H1 (cell line): ENCODE measurements at regions not wholly inside any gene's neighbourhood (a gene's known extent, or its start where the extent isn't known, plus 50 kb on each side); places are given as distances from the start of the nearest gene placed in this dataset.

Experiments
- CTCF ChIA-PET: fragments of 300-600 bp; sonication (Branson Sonifier 250); formaldehyde crosslinking; loops from one replicate; lab custom pipeline; 2021; ENCODE audit not compliant: partially characterized antibody; lab: Charles Lee
- POLR2A ChIA-PET: fragments of 300-600 bp; sonication (Branson Sonifier 250); formaldehyde crosslinking; loops from one replicate; lab custom pipeline; 2021; ENCODE audit warnings: inconsistent platforms; ENCODE audit not compliant: partially characterized antibody; lab: Charles Lee
- DNase-seq, 2 experiments: peaks; one replicate each; pipeline versions ENCODE4 v3.0.0 to v3.0.0-alpha.2; 2010 to 2022; ENCODE audit warnings: low spot score in 2 of 2, low read depth in 1 of 2, mixed read lengths in 1 of 2
- FAIRE-seq: peaks from 2 replicates; lab custom pipeline; 2011; peaks lifted over from hg19 to GRCh38; lab: Jason Lieb, UNC
- H2AFZ ChIP-seq: 2 replicates; pipeline ENCODE4 v1.8.1; 2012; ENCODE audit warnings: low read length, inconsistent platforms
- H2AK5ac ChIP-seq: 2 replicates; pipeline ENCODE4 v1.6.1; 2013; ENCODE audit warnings: low read depth, low read length
- H2BK120ac ChIP-seq: replicated peaks from 2 replicates; pipeline ENCODE3; 2013; ENCODE audit warnings: low read depth, low read length, inconsistent platforms
- H2BK12ac ChIP-seq: 2 replicates; pipeline ENCODE4 v1.6.1; 2013; ENCODE audit warnings: low read depth, low read length
- H2BK15ac ChIP-seq: 2 replicates; pipeline ENCODE4 v1.6.1; 2013; ENCODE audit warnings: low read length
- H2BK20ac ChIP-seq: 2 replicates; pipeline ENCODE4 v1.6.1; 2013; ENCODE audit warnings: low read length
- H2BK5ac ChIP-seq: 2 replicates; pipeline ENCODE4 v1.6.1; 2013; ENCODE audit warnings: low read depth, low read length
- H3K14ac ChIP-seq: 2 replicates; pipeline ENCODE4 v1.6.1; 2013; ENCODE audit warnings: inconsistent platforms; ENCODE audit not compliant: insufficient read length
- H3K18ac ChIP-seq: 2 replicates; pipeline ENCODE4 v1.6.1; 2013; ENCODE audit warnings: low read length; ENCODE audit errors: extremely low read depth
- H3K23ac ChIP-seq: 2 replicates; pipeline ENCODE4 v1.6.1; 2013; ENCODE audit warnings: inconsistent platforms; ENCODE audit not compliant: insufficient read length
- H3K23me2 ChIP-seq: 2 replicates; pipeline ENCODE4 v1.6.1; 2013; ENCODE audit warnings: low read depth, low read length
- H3K27ac ChIP-seq: 2 replicates; pipeline ENCODE4 v1.6.1; 2011; ENCODE audit warnings: low read depth, low read length, inconsistent platforms
- H3K27me3 ChIP-seq, 4 experiments: replicated peaks in 1 of 4; 1 replicate in 1 of 4; 2 replicates in 3 of 4; pipeline versions ENCODE4 v1.6.1 to v1.8.1; 2011 to 2013; ENCODE audit warnings: low read length in 3 of 4, mild to moderate bottlenecking in 3 of 4, inconsistent platforms in 2 of 4, mixed read lengths in 2 of 4, moderate library complexity in 1 of 4; ENCODE audit not compliant: control insufficient read depth in 3 of 4, insufficient read depth in 3 of 4; ENCODE audit errors: extremely low read depth in 1 of 4
- H3K36me3 ChIP-seq, 4 experiments: 2 replicates each; pipeline versions ENCODE4 v1.6.1 to v1.8.1; 2011 to 2013; ENCODE audit warnings: mild to moderate bottlenecking in 4 of 4, low read length in 3 of 4, moderate library complexity in 2 of 4, control low read depth in 1 of 4, inconsistent platforms in 1 of 4; ENCODE audit not compliant: insufficient read depth in 4 of 4, control insufficient read depth in 2 of 4
- H3K4ac ChIP-seq: replicated peaks from 2 replicates; pipeline ENCODE3; 2013; ENCODE audit warnings: low read length, low read depth, mixed read lengths, inconsistent platforms; ENCODE audit not compliant: insufficient read length
- H3K4me1 ChIP-seq, 4 experiments: replicated peaks in 1 of 4; 1 replicate in 1 of 4; 2 replicates in 3 of 4; pipeline versions ENCODE4 v1.6.1 to v1.8.1; 2011 to 2013; ENCODE audit warnings: low read length in 3 of 4, inconsistent platforms in 2 of 4, mixed read lengths in 1 of 4; ENCODE audit not compliant: insufficient read depth in 4 of 4, control insufficient read depth in 3 of 4
- H3K4me2 ChIP-seq, 2 experiments: 2 replicates each; pipeline versions ENCODE4 v1.6.1 to v1.8.1; 2011 to 2013; ENCODE audit warnings: low read depth in 2 of 2, low read length in 2 of 2, control low read depth in 1 of 2, inconsistent platforms in 1 of 2, mild to moderate bottlenecking in 1 of 2; ENCODE audit not compliant: insufficient read depth in 1 of 2
- H3K4me3 ChIP-seq, 4 experiments: fragments of 200-600, 300-600 bp in 1 of 4; sonication (generic), shearing (Covaris generic), sonication (Bioruptor Twin) in 1 of 4; 2 replicates each; pipeline versions ENCODE4 v1.5.1 to v1.8.1; 2011 to 2016; ENCODE audit warnings: low read length in 4 of 4, low read depth in 3 of 4, control low read depth in 2 of 4, inconsistent platforms in 2 of 4, mild to moderate bottlenecking in 2 of 4, mixed read lengths in 1 of 4, moderate library complexity in 1 of 4; ENCODE audit not compliant: insufficient read depth in 2 of 4; ENCODE audit errors: extremely low read depth in 1 of 4
- H3K56ac ChIP-seq: replicated peaks from 2 replicates; pipeline ENCODE3; 2013; ENCODE audit warnings: low read depth, mild to moderate bottlenecking, mixed read lengths, low read length, inconsistent platforms; ENCODE audit not compliant: insufficient read length
- H3K79me1 ChIP-seq: 2 replicates; pipeline ENCODE4 v1.6.1; 2013; ENCODE audit warnings: low read depth, low read length, control low read depth
- H3K79me2 ChIP-seq, 2 experiments: 2 replicates each; pipeline versions ENCODE4 v1.6.1 to v1.8.1; 2012 to 2013; ENCODE audit warnings: low read length in 2 of 2, mild to moderate bottlenecking in 2 of 2, inconsistent platforms in 1 of 2; ENCODE audit not compliant: insufficient read depth in 2 of 2, control insufficient read depth in 1 of 2
- H3K9ac ChIP-seq, 4 experiments: replicated peaks in 1 of 4; 1 replicate in 1 of 4; 2 replicates in 3 of 4; pipeline versions ENCODE4 v1.6.1 to v1.8.1; 2011 to 2013; ENCODE audit warnings: low read depth in 3 of 4, low read length in 3 of 4, control low read depth in 2 of 4, mild to moderate bottlenecking in 2 of 4, moderate library complexity in 2 of 4, inconsistent platforms in 1 of 4; ENCODE audit errors: extremely low read depth in 1 of 4
- H3K9me3 ChIP-seq, 2 experiments: 2 replicates each; pipeline versions ENCODE4 v1.6.1 to v1.8.1; 2012 to 2013; ENCODE audit warnings: mild to moderate bottlenecking in 2 of 2, moderate library complexity in 2 of 2, control low read depth in 1 of 2, inconsistent platforms in 1 of 2, low read depth in 1 of 2, low read length in 1 of 2, mixed read lengths in 1 of 2; ENCODE audit not compliant: insufficient read depth in 2 of 2
- H4K20me1 ChIP-seq, 2 experiments: replicated peaks in 1 of 2; 2 replicates each; pipeline versions ENCODE3 to v1.8.1; 2011 to 2013; ENCODE audit warnings: inconsistent platforms in 2 of 2, low read length in 2 of 2, mild to moderate bottlenecking in 1 of 2; ENCODE audit not compliant: insufficient read depth in 2 of 2, control insufficient read depth in 1 of 2
- H4K5ac ChIP-seq: 2 replicates; pipeline ENCODE4 v1.6.1; 2013; ENCODE audit warnings: low read length, low read depth, mixed read lengths, inconsistent platforms; ENCODE audit not compliant: insufficient read length
- H4K8ac ChIP-seq: 2 replicates; pipeline ENCODE4 v1.8.0; 2013; ENCODE audit warnings: mild to moderate bottlenecking, moderate library complexity, low read length, inconsistent platforms; ENCODE audit not compliant: insufficient read depth; ENCODE audit errors: extremely low read depth
- H4K91ac ChIP-seq: replicated peaks from 2 replicates; pipeline ENCODE3; 2013; ENCODE audit warnings: low read length, mixed read lengths, inconsistent platforms; ENCODE audit not compliant: insufficient read length
- MAFK ChIP-seq: IDR thresholded peaks from 2 replicates; pipeline ENCODE4 v1.6.1; 2012; ENCODE audit warnings: low read depth, mild to moderate bottlenecking, improper control_type of control experiment, low read length
- TBP ChIP-seq: IDR thresholded peaks from 2 replicates; pipeline ENCODE4 v1.6.1; 2011; ENCODE audit warnings: low read depth, low read length, improper control_type of control experiment
- WGBS, 2 experiments: shearing (Covaris generic) in 1 of 2; methylation state at CpG; one replicate each; pipeline versions ENCODE4 v1.1.6 to v1.1.7; 2013 to 2015; ENCODE audit warnings: low lambda C conversion rate in 2 of 2, mixed read lengths in 2 of 2, inconsistent platforms in 1 of 2, low coverage in 1 of 2, missing lambda C conversion rate in 1 of 2; ENCODE audit not compliant: insufficient replicate concordance in 2 of 2, insufficient coverage in 1 of 2, insufficient read length in 1 of 2; ENCODE audit errors: extremely low coverage in 1 of 2, missing lambda C conversion rate in 1 of 2; 5-methylcytosine and 5-hydroxymethylcytosine counted together

- CTCF ChIA-PET, result interaction anchor here (1.4 to 2.0 kb wide), 3 partner anchors 12 to 66 kb away, joined by 3 to 7 read pairs (median 4); no protein-coding TSS in a partner anchor
- Histone ChIP-seq H3K56ac (no peak overlapping the region), H3K9me3 (no peaks in the 10 kb centered on the region), H3K79me1 (no peaks in the 10 kb centered on the region), H4K8ac (no peak overlapping the region), H3K36me3 (no peaks in the 10 kb centered on the region), H2BK120ac (no peak overlapping the region), H3K4me3 (no peak overlapping the region), H2BK20ac (no peak overlapping the region), H4K5ac (no peak overlapping the region), H3K4me2 (no peak overlapping the region), H2AFZ (no peak overlapping the region), H2BK5ac (no peak overlapping the region), H3K18ac (no peak overlapping the region), H3K9ac (no peak overlapping the region), H3K23ac (no peak overlapping the region), H3K27ac (no peak overlapping the region), H3K14ac (no peak overlapping the region), H3K23me2 (no peaks in the 10 kb centered on the region), H3K27me3 (no peaks in the 10 kb centered on the region), H3K4me1 (no peaks in the 10 kb centered on the region), H4K91ac (no peak overlapping the region), H4K20me1 (no peaks in the 10 kb centered on the region), H3K4ac (no peak overlapping the region), H3K79me2 (no peaks in the 10 kb centered on the region), H2BK12ac (no peak overlapping the region), H2AK5ac (no peak overlapping the region), H2BK15ac (no peak overlapping the region)
- WGBS, 2 experiments, result 64% methylated on average over 3 of the region's 3 CpGs; no CpG with 5 or more reads in 1 of the 2 experiments
- POLR2A ChIA-PET, result no interaction called here
- FAIRE-seq (no peak), DNase-seq (no peak)
- TF ChIP-seq TBP, result no peak
- peak; percentile 94 for TF ChIP-seq MAFK
Measured at GRCh38 chr3:107205358-107205757, 171.9 kb upstream of the CCDC54 start.
